HUES6 (cell line): ENCODE measurements at regions not wholly inside any gene's neighbourhood (a gene's known extent, or its start where the extent isn't known, plus 50 kb on each side); places are given as distances from the start of the nearest gene placed in this dataset.
"Not testable (repeated sequence)": the region's sequence is repeated elsewhere in the genome, so short reads cannot be mapped to it uniquely, and the experiment has no call there.

Experiments
- H3K27ac ChIP-seq: 2 replicates; pipeline ENCODE4 v1.7.0; 2013; ENCODE audit warnings: low read depth, mild to moderate bottlenecking, low read length, inconsistent platforms
- H3K27me3 ChIP-seq: 2 replicates; pipeline ENCODE4 v1.6.1; 2013; ENCODE audit warnings: low read length; ENCODE audit not compliant: control insufficient read depth, insufficient read depth
- H3K36me3 ChIP-seq: 2 replicates; pipeline ENCODE4 v1.6.1; 2013; ENCODE audit warnings: low read length; ENCODE audit not compliant: control insufficient read depth, insufficient read depth
- H3K4me1 ChIP-seq: 2 replicates; pipeline ENCODE4 v1.6.1; 2013; ENCODE audit warnings: low read length; ENCODE audit not compliant: control insufficient read depth, insufficient read depth
- H3K4me3 ChIP-seq: 2 replicates; pipeline ENCODE4 v1.5.1; 2013; ENCODE audit warnings: low read depth, low read length
- H3K9ac ChIP-seq: one replicate; pipeline ENCODE4 v1.6.1; 2013; ENCODE audit warnings: mild to moderate bottlenecking, low read length
- H3K9me3 ChIP-seq: 2 replicates; pipeline ENCODE4 v1.6.1; 2013; ENCODE audit warnings: low read depth, low read length; ENCODE audit not compliant: control insufficient read depth, insufficient read depth

GRCh38 chr2:234861841-234862735 is 89.7 kb upstream of the SH3BP4 start:
- Histone ChIP-seq H3K9ac (no peak overlapping the region), H3K4me3 (no peak overlapping the region), H3K27me3 (no peaks in the 10 kb centered on the region), H3K36me3 (no peaks in the 10 kb centered on the region), H3K4me1 (peaks cover 25% of the 10 kb centered on the region), H3K9me3 (peaks cover 22% of the 10 kb centered on the region), H3K27ac (no peak overlapping the region)

GRCh38 chr2:234859330-234859872 is 92.4 kb upstream of the SH3BP4 start:
- H3K27ac ChIP-seq, H3K36me3 ChIP-seq, H3K9ac ChIP-seq, H3K27me3 ChIP-seq, H3K9me3 ChIP-seq, H3K4me3 ChIP-seq: not testable (repeated sequence)
- H3K4me1 ChIP-seq, result peaks cover 26% of the 10 kb centered on the region

GRCh38 chr2:234858790-234859329 is 93.0 kb upstream of the SH3BP4 start:
- H3K4me1 ChIP-seq, result peaks cover 26% of the 10 kb centered on the region
- no peak overlapping the region for H3K9ac ChIP-seq
- no peak overlapping the region for H3K4me3 ChIP-seq
- peaks cover 10% of the 10 kb centered on the region for H3K9me3 ChIP-seq
- no peak overlapping the region for H3K27ac ChIP-seq
- H3K36me3 ChIP-seq, result no peaks in the 10 kb centered on the region
- no peaks in the 10 kb centered on the region for H3K27me3 ChIP-seq

- Histone ChIP-seq H3K27ac (no peak overlapping the region), H3K4me1 (peaks cover 24% of the 10 kb centered on the region), H3K36me3 (no peaks in the 10 kb centered on the region), H3K27me3 (no peaks in the 10 kb centered on the region), H3K4me3 (no peak overlapping the region), H3K9ac (no peak overlapping the region), H3K9me3 (peaks cover 10% of the 10 kb centered on the region)
Measured at GRCh38 chr2:234858145-234858544, 93.7 kb upstream of the SH3BP4 start.

GRCh38 chr2:234853729-234854128 is 98.1 kb upstream of the SH3BP4 start:
- Histone ChIP-seq H3K9ac (no peak overlapping the region), H3K36me3 (no peaks in the 10 kb centered on the region), H3K27me3 (no peaks in the 10 kb centered on the region), H3K27ac (no peak overlapping the region), H3K9me3 (peaks cover 13% of the 10 kb centered on the region), H3K4me3 (no peak overlapping the region), H3K4me1 (peaks cover 13% of the 10 kb centered on the region)

GRCh38 chr2:234852941-234853340 is 98.9 kb upstream of the SH3BP4 start:
- Histone ChIP-seq H3K27me3 (no peaks in the 10 kb centered on the region), H3K4me1 (peaks cover 12% of the 10 kb centered on the region; the same call in 1 of the 2 replicates), H3K36me3 (no peaks in the 10 kb centered on the region), H3K4me3 (no peak overlapping the region), H3K9me3 (peaks cover 13% of the 10 kb centered on the region), H3K27ac (no peak overlapping the region), H3K9ac (no peak overlapping the region)

- H3K4me1 ChIP-seq, result peaks cover 7% of the 10 kb centered on the region; the same call in 1 of the 2 replicates
- no peak overlapping the region for H3K9ac ChIP-seq
- no peaks in the 10 kb centered on the region for H3K27me3 ChIP-seq
- H3K27ac ChIP-seq, result no peak overlapping the region
- peaks cover 13% of the 10 kb centered on the region for H3K9me3 ChIP-seq
- H3K36me3 ChIP-seq, result no peaks in the 10 kb centered on the region
- no peak overlapping the region for H3K4me3 ChIP-seq
Measured at GRCh38 chr2:234852035-234852434, 99.8 kb upstream of the SH3BP4 start.

- no peak overlapping the region for H3K4me3 ChIP-seq
- H3K9me3 ChIP-seq, result peaks cover 13% of the 10 kb centered on the region
- H3K27me3 ChIP-seq, result no peaks in the 10 kb centered on the region
- no peaks in the 10 kb centered on the region for H3K36me3 ChIP-seq
- peaks cover 6% of the 10 kb centered on the region; the same call in 1 of the 2 replicates for H3K4me1 ChIP-seq
- no peak overlapping the region for H3K27ac ChIP-seq
- no peak overlapping the region for H3K9ac ChIP-seq
Measured at GRCh38 chr2:234851451-234851850, 100.4 kb upstream of the SH3BP4 start.

- peaks cover 6% of the 10 kb centered on the region; the same call in 1 of the 2 replicates for H3K4me1 ChIP-seq
- H3K4me3 ChIP-seq, result no peak overlapping the region
- no peaks in the 10 kb centered on the region for H3K27me3 ChIP-seq
- peaks cover 13% of the 10 kb centered on the region for H3K9me3 ChIP-seq
- H3K9ac ChIP-seq, result no peak overlapping the region
- H3K27ac ChIP-seq, result no peak overlapping the region
- H3K36me3 ChIP-seq, result no peaks in the 10 kb centered on the region
Measured at GRCh38 chr2:234850818-234851217, 101.0 kb upstream of the SH3BP4 start.

GRCh38 chr2:234849678-234850077 is 102.1 kb upstream of the SH3BP4 start:
- Histone ChIP-seq H3K4me1 (peaks cover 6% of the 10 kb centered on the region; the same call in 1 of the 2 replicates), H3K9me3 (peaks cover 3% of the 10 kb centered on the region; the same call in 1 of the 2 replicates), H3K9ac (no peak overlapping the region), H3K4me3 (no peak overlapping the region), H3K27me3 (no peaks in the 10 kb centered on the region), H3K36me3 (no peaks in the 10 kb centered on the region), H3K27ac (no peak overlapping the region)

GRCh38 chr2:234848578-234848977 is 103.2 kb upstream of the SH3BP4 start:
- Histone ChIP-seq H3K27me3 (no peaks in the 10 kb centered on the region), H3K4me1 (peaks cover 6% of the 10 kb centered on the region; the same call in 1 of the 2 replicates), H3K36me3 (no peaks in the 10 kb centered on the region), H3K27ac (no peak overlapping the region), H3K9me3 (peaks cover 3% of the 10 kb centered on the region; the same call in 1 of the 2 replicates), H3K9ac (no peak overlapping the region), H3K4me3 (no peak overlapping the region)
